ENCODE measurements at regions not wholly inside any gene's neighbourhood (a gene's known extent, or its start where the extent isn't known, plus 50 kb on each side); places are given as distances from the start of the nearest gene placed in this dataset.

- ChIA-PET POLR2A (no interaction called here), CTCF (no interaction called here)
- TF ChIP-seq CTCF (IDR thresholded peaks at IDR 0.05; ENCODE audit: insufficient read depth, low read depth, low read length) = no peak
- H3K4me3 ChIP-seq (ENCODE audit: low read depth, low read length) = no peak overlapping the region
- DNase-seq (ENCODE audit: low read depth) = no peak
- H3K27me3 ChIP-seq (ENCODE audit: control insufficient read depth, insufficient read depth, low read length) = no peaks in the 10 kb centered on the region
- H3K36me3 ChIP-seq (ENCODE audit: control insufficient read depth, insufficient read depth, low read length) = no peaks in the 10 kb centered on the region
Measured at GRCh38 chr16:8323153-8323552, 267.2 kb downstream of the TMEM114 start.

GRCh38 chr16:8320131-8320530 lies 270.2 kb downstream of the TMEM114 start:
- TF ChIP-seq CTCF (IDR thresholded peaks at IDR 0.05; ENCODE audit: insufficient read depth, low read depth, low read length) = no peak
- CTCF ChIA-PET = no interaction called here

GRCh38 chr16:8310816-8311215 lies 279.5 kb downstream of the TMEM114 start:
- DNase-seq (ENCODE audit: low read depth) = no peak
- no peaks in the 10 kb centered on the region for H3K27me3 ChIP-seq (ENCODE audit: control insufficient read depth, insufficient read depth, low read length)
- ChIA-PET CTCF (interaction anchor here (1.1 kb wide), 1 partner anchor 51 kb away, joined by 3 read pairs; no protein-coding TSS in a partner anchor), POLR2A (no interaction called here)
- TF ChIP-seq CTCF (IDR thresholded peaks at IDR 0.05; ENCODE audit: insufficient read depth, low read depth, low read length) = no peak
- H3K4me3 ChIP-seq (ENCODE audit: low read depth, low read length) = no peak overlapping the region
- no peaks in the 10 kb centered on the region for H3K36me3 ChIP-seq (ENCODE audit: control insufficient read depth, insufficient read depth, low read length)

More at GRCh38 chr16:8320131-8320530, 270.2 kb downstream of the TMEM114 start:
- no peak for DNase-seq (ENCODE audit: low read depth)
- Histone ChIP-seq H3K36me3 (ENCODE audit: control insufficient read depth, insufficient read depth, low read length) (no peaks in the 10 kb centered on the region), H3K4me3 (ENCODE audit: low read depth, low read length) (no peak overlapping the region), H3K27me3 (ENCODE audit: control insufficient read depth, insufficient read depth, low read length) (no peaks in the 10 kb centered on the region)
- POLR2A ChIA-PET = no interaction called here

GRCh38 chr16:8310323-8310722 lies 280.0 kb downstream of the TMEM114 start:
- no peak for DNase-seq (ENCODE audit: low read depth)
- no peaks in the 10 kb centered on the region for H3K27me3 ChIP-seq (ENCODE audit: control insufficient read depth, insufficient read depth, low read length)
- no peak for TF ChIP-seq CTCF (IDR thresholded peaks at IDR 0.05; ENCODE audit: insufficient read depth, low read depth, low read length)
- no peak overlapping the region for H3K4me3 ChIP-seq (ENCODE audit: low read depth, low read length)
- ChIA-PET CTCF (interaction anchor here (1.1 kb wide), 1 partner anchor 52 kb away, joined by 3 read pairs; no protein-coding TSS in a partner anchor), POLR2A (no interaction called here)
- no peaks in the 10 kb centered on the region for H3K36me3 ChIP-seq (ENCODE audit: control insufficient read depth, insufficient read depth, low read length)

- no peak for DNase-seq (ENCODE audit: low read depth)
- CTCF ChIA-PET = no interaction called here
- no peaks in the 10 kb centered on the region for H3K27me3 ChIP-seq (ENCODE audit: control insufficient read depth, insufficient read depth, low read length)
- POLR2A ChIA-PET = no interaction called here
- no peaks in the 10 kb centered on the region for H3K36me3 ChIP-seq (ENCODE audit: control insufficient read depth, insufficient read depth, low read length)
- no peak for TF ChIP-seq CTCF (IDR thresholded peaks at IDR 0.05; ENCODE audit: insufficient read depth, low read depth, low read length)
- H3K4me3 ChIP-seq (ENCODE audit: low read depth, low read length) = no peak overlapping the region
Measured at GRCh38 chr16:8305201-8305600, 285.1 kb downstream of the TMEM114 start.
